WERI-Rb-1 (cell line): ENCODE measurements at regions not wholly inside any gene's neighbourhood (a gene's known extent, or its start where the extent isn't known, plus 50 kb on each side); places are given as distances from the start of the nearest gene placed in this dataset.

ENCODE experiments used
- DNase-seq: peaks from one replicate; pipeline ENCODE4 v3.0.0-alpha.2; 2020
- H3K27ac ChIP-seq: fragments of 250-450 bp; sonication (Bioruptor Pico); 2 replicates; pipeline ENCODE4 v1.5.1; 2020; ENCODE audit warnings: mild to moderate bottlenecking, moderate library complexity
- H3K27me3 ChIP-seq: fragments of 250-450 bp; sonication (Bioruptor Pico); 2 replicates; pipeline ENCODE4 v1.5.1; 2021; ENCODE audit warnings: mild to moderate bottlenecking, low read depth, moderate library complexity; ENCODE audit not compliant: insufficient read depth, severe bottlenecking
- H3K36me3 ChIP-seq: fragments of 250-450 bp; sonication (Bioruptor Pico); 2 replicates; pipeline ENCODE4 v1.5.1; 2020; ENCODE audit warnings: mild to moderate bottlenecking, moderate library complexity
- H3K4me3 ChIP-seq: 2 replicates; pipeline ENCODE4 v1.5.1; 2011; ENCODE audit warnings: low read depth, mild to moderate bottlenecking, control low read depth, low read length
- H3K9me3 ChIP-seq: fragments of 250-450 bp; sonication (Bioruptor Pico); 2 replicates; pipeline ENCODE4 v1.5.1; 2021; ENCODE audit warnings: mild to moderate bottlenecking, moderate library complexity; ENCODE audit not compliant: severe bottlenecking
- TF ChIP-seq, protein P1 (sequence below): IDR thresholded peaks from 2 replicates; pipeline ENCODE4 v1.5.1; 2011; ENCODE audit warnings: low read depth, mild to moderate bottlenecking, control low read depth, inconsistent platforms, low read length

DNA sequence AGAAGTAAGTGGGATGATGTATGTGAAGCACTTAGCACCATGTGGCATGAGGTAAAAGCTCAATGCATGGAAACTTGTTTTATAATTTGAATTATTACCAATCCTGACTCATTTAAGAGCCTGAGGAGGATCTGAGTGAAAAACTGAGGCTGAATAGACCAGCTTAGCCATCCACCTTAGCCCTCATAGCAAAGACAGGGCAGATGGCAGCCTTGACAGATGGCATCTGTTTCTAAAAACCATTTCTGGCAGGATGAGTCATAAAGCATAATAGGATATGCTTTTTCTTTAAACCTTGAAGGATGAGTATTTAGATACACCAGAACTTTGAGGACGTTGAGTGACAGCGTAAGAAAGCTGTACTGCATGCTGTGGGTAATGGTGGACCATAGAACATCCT is 61.0 kb upstream of the NAV2 start:
- Histone ChIP-seq H3K27me3 (peaks cover 38% of the 10 kb centered on the region), H3K27ac (no peak overlapping the region), H3K9me3 (no peaks in the 10 kb centered on the region), H3K36me3 (no peaks in the 10 kb centered on the region), H3K4me3 (no peak overlapping the region)
- TF ChIP-seq, protein P1, sequence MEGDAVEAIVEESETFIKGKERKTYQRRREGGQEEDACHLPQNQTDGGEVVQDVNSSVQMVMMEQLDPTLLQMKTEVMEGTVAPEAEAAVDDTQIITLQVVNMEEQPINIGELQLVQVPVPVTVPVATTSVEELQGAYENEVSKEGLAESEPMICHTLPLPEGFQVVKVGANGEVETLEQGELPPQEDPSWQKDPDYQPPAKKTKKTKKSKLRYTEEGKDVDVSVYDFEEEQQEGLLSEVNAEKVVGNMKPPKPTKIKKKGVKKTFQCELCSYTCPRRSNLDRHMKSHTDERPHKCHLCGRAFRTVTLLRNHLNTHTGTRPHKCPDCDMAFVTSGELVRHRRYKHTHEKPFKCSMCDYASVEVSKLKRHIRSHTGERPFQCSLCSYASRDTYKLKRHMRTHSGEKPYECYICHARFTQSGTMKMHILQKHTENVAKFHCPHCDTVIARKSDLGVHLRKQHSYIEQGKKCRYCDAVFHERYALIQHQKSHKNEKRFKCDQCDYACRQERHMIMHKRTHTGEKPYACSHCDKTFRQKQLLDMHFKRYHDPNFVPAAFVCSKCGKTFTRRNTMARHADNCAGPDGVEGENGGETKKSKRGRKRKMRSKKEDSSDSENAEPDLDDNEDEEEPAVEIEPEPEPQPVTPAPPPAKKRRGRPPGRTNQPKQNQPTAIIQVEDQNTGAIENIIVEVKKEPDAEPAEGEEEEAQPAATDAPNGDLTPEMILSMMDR: no peak
- DNase-seq: no peak

DNA sequence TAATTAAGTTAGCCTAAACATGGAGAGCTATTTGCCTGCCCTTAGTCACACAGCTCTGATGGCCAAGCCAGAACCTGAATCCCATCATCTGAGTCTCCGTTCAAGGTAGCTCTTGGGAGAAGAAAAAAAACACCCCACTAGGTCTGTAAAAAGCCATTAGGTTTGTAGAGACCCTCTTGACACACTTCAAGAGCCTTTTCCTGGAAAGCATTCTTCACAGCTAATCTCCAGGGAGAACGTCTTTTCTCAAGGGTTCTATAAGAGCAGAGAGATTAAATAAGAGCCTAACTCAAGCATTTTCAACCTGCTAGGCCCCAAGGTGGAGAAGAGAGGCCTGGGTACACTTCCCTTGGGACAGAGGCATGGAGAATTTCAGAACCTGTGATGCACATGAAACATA is 61.6 kb upstream of the NAV2 start:
- Histone ChIP-seq H3K27ac (no peak overlapping the region), H3K36me3 (no peaks in the 10 kb centered on the region), H3K27me3 (peaks cover 40% of the 10 kb centered on the region), H3K9me3 (no peaks in the 10 kb centered on the region), H3K4me3 (no peak overlapping the region)
- DNase-seq: no peak
- TF ChIP-seq, protein P1: no peak

DNA sequence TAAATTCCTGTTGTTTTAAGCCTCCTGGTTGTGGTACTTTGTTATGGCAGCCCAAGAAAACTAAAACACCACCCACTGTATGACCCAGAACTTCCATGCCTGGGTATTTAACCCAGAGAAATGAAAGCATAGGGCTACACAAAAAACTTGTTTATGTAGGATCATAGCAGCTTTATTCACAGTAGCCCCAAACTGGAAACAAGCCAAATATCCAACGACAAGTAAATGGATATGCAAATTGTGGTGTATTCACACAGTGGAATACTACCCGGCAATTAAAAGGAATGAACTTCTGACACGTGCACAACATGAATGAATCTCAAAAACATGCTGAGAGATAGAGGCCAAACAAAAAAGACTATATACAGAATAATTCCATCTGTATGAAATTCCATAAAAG is 62.2 kb upstream of the NAV2 start:
- Histone ChIP-seq H3K27me3 (peaks cover 44% of the 10 kb centered on the region), H3K9me3 (no peaks in the 10 kb centered on the region), H3K36me3 (no peaks in the 10 kb centered on the region), H3K4me3 (no peak overlapping the region), H3K27ac (no peak overlapping the region)
- DNase-seq: no peak
- TF ChIP-seq, protein P1: no peak

DNA sequence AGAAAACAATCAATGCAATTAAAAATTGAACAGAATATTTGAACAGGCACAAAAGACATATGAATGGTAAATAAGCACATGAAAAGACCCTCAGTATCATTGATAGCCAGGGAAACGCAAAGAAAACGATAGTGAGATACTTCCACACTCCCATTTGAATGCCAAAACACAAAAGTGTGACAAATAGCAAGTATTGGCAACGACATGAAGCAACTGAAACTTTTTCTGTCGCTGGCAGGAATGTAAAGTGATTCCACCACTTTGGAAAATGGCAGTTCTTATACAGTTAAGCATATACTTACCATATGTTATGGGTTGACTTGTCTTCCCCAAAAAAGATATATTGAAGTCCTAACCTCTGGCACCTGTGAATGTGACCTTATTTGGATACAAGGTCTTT is 62.9 kb upstream of the NAV2 start:
- H3K27ac ChIP-seq: no peak overlapping the region
- H3K4me3 ChIP-seq: no peak overlapping the region
- no peaks in the 10 kb centered on the region for H3K9me3 ChIP-seq
- peaks cover 49% of the 10 kb centered on the region for H3K27me3 ChIP-seq
- H3K36me3 ChIP-seq: no peaks in the 10 kb centered on the region
- DNase-seq: no peak
- TF ChIP-seq, protein P1: no peak

DNA sequence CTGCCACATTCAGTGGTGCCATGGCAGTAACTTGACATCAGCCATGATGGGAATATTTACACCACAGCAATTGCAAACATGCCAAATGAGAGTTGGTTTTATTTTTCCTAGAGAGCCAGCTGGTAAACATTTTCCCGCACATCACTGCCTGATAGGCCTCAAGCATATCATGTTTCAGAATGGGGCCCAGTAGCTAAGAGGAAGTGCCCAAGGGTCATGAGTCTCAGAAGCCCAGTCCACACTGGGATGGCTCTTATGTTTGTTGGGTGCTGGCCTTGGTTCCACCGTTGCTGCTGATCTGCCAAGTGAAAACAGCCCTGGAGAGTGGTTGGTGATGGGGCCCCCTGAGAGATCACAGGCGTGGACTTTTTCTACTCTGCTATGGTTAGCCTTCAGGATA is 64.3 kb upstream of the NAV2 start:
- TF ChIP-seq, protein P1: no peak
- Histone ChIP-seq H3K27ac (no peak overlapping the region), H3K36me3 (no peaks in the 10 kb centered on the region), H3K4me3 (no peak overlapping the region), H3K9me3 (no peaks in the 10 kb centered on the region), H3K27me3 (peaks cover 55% of the 10 kb centered on the region)
- no peak for DNase-seq

DNA sequence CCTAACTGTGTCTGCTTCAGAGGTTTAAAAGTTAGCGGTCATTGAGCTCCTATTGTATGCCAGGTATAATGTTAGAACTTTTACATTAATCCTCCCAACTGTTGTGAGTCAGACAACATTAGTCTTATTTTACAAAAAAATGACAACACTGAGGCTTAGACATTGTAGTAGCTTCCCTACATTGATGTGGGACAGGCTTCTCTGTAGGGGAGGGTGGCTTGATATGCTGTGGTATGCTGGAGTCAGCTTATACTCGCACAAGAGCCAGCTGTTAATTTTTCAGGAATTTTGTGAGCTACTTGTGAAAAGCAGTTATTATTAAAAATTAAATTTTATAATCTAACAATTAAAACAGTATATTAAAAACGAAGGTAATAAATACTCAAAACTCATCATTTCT is 64.8 kb upstream of the NAV2 start:
- H3K27ac ChIP-seq: no peak overlapping the region
- TF ChIP-seq, protein P1: no peak
- no peak for DNase-seq
- H3K9me3 ChIP-seq: no peaks in the 10 kb centered on the region
- H3K27me3 ChIP-seq: peaks cover 50% of the 10 kb centered on the region
- no peaks in the 10 kb centered on the region for H3K36me3 ChIP-seq
- no peak overlapping the region for H3K4me3 ChIP-seq
